Bronchial epithelial cell (primary cell): ENCODE measurements at regions not wholly inside any gene's neighbourhood (a gene's known extent, or its start where the extent isn't known, plus 50 kb on each side); places are given as distances from the start of the nearest gene placed in this dataset.
"Not testable (repeated sequence)": the region's sequence is repeated elsewhere in the genome, so short reads cannot be mapped to it uniquely, and the experiment has no call there.

ENCODE experiments used
- DNase-seq: peaks from one replicate; pipeline ENCODE4 v3.0.0-alpha.2; 2010; ENCODE audit warnings: low read depth
- FAIRE-seq: peaks from 2 replicates; lab custom pipeline; 2011; peaks lifted over from hg19 to GRCh38; lab: Jason Lieb, UNC
- H3K27me3 ChIP-seq: 2 replicates; pipeline ENCODE4 v1.5.1; 2011; ENCODE audit warnings: low read length; ENCODE audit not compliant: control insufficient read depth, insufficient read depth
- H3K36me3 ChIP-seq: 2 replicates; pipeline ENCODE4 v1.5.1; 2011; ENCODE audit warnings: low read length; ENCODE audit not compliant: control insufficient read depth, insufficient read depth
- H3K4me3 ChIP-seq: 2 replicates; pipeline ENCODE4 v1.5.1; 2011; ENCODE audit warnings: mild to moderate bottlenecking, low read depth, low read length, control low read depth
- CTCF ChIP-seq: IDR thresholded peaks from 2 replicates; pipeline ENCODE4 v1.5.1; 2011; ENCODE audit warnings: mild to moderate bottlenecking, moderate library complexity, low read length, control low read depth, inconsistent platforms; ENCODE audit not compliant: insufficient read depth, severe bottlenecking

GRCh38 chr5:91794856-91795548 is 411.9 kb upstream of the ARRDC3 start:
- no peaks in the 10 kb centered on the region for H3K36me3 ChIP-seq
- FAIRE-seq (no peak), DNase-seq (no peak)
- TF ChIP-seq CTCF, result no peak
- H3K27me3 ChIP-seq, result no peaks in the 10 kb centered on the region
- no peak overlapping the region for H3K4me3 ChIP-seq

GRCh38 chr5:91794455-91794854 is 411.3 kb upstream of the ARRDC3 start:
- Histone ChIP-seq H3K4me3 (no peak overlapping the region), H3K36me3 (no peaks in the 10 kb centered on the region), H3K27me3 (no peaks in the 10 kb centered on the region)
- FAIRE-seq, result no peak
- no peak for TF ChIP-seq CTCF
- no peak for DNase-seq

GRCh38 chr5:91787718-91788117 is 404.6 kb upstream of the ARRDC3 start:
- FAIRE-seq (no peak), DNase-seq (peak; percentile 47)
- no peaks in the 10 kb centered on the region for H3K27me3 ChIP-seq
- H3K36me3 ChIP-seq, result no peaks in the 10 kb centered on the region
- H3K4me3 ChIP-seq, result no peak overlapping the region
- TF ChIP-seq CTCF, result no peak

- Histone ChIP-seq H3K27me3 (no peaks in the 10 kb centered on the region), H3K36me3 (no peaks in the 10 kb centered on the region), H3K4me3 (no peak overlapping the region)
- FAIRE-seq (no peak), DNase-seq (no peak)
- TF ChIP-seq CTCF, result no peak
These were observed 394.6 kb upstream of the ARRDC3 start for GRCh38 chr5:91777671-91778070.

- no peak overlapping the region for H3K4me3 ChIP-seq
- H3K27me3 ChIP-seq, result no peaks in the 10 kb centered on the region
- TF ChIP-seq CTCF, result no peak
- FAIRE-seq (no peak), DNase-seq (no peak)
- no peaks in the 10 kb centered on the region for H3K36me3 ChIP-seq
These were observed 393.1 kb upstream of the ARRDC3 start for GRCh38 chr5:91776249-91776648.

GRCh38 chr5:91770400-91770799 is 387.3 kb upstream of the ARRDC3 start:
- Histone ChIP-seq H3K36me3 (no peaks in the 10 kb centered on the region), H3K4me3 (no peak overlapping the region), H3K27me3 (no peaks in the 10 kb centered on the region)
- no peak for TF ChIP-seq CTCF
- peak; percentile 0 for DNase-seq
- no peak for FAIRE-seq

- H3K27me3 ChIP-seq, FAIRE-seq, H3K36me3 ChIP-seq, DNase-seq, H3K4me3 ChIP-seq: not testable (repeated sequence)
These were observed 374.3 kb upstream of the ARRDC3 start for GRCh38 chr5:91757383-91757782.
